HCT116 (cell line): ENCODE measurements at regions not wholly inside any gene's neighbourhood (a gene's known extent, or its start where the extent isn't known, plus 50 kb on each side); places are given as distances from the start of the nearest gene placed in this dataset.

Experiments used
- ATAC-seq: fragments of 200-7000 bp; cut with Tn5 transposase; 2 replicates; pipeline ENCODE4 v1.9.1; 2020; ENCODE audit warnings: mild to moderate bottlenecking, moderate library complexity
- BruUV-seq: library from RNA; stranded (reverse); fragments of 400-500 nt; replicated peaks from 2 replicates; lab custom pipeline; 2021; lab: Mats Ljungman, UMichigan
- CTCF ChIA-PET: fragments of 300-600 bp; sonication (Branson Sonifier 250); formaldehyde crosslinking; loops from one replicate; lab custom pipeline; 2021; ENCODE audit warnings: antibody characterized with exemption; lab: Charles Lee
- POLR2A ChIA-PET: fragments of 300-600, 350-600 bp; sonication (Branson Sonifier 250); formaldehyde crosslinking; loops from one replicate; lab custom pipeline; 2021; ENCODE audit warnings: antibody characterized with exemption; lab: Charles Lee
- RAD21 ChIA-PET, 2 experiments: fragments of 300-600 bp; sonication (Branson Sonifier 250); formaldehyde crosslinking; loops; one replicate each; lab custom pipeline; 2023; ENCODE audit warnings: low total read pairs in 2 of 2; ENCODE audit not compliant: uncharacterized antibody in 2 of 2, unreplicated experiment in 2 of 2, low non-redundant PET in 1 of 2; lab: Charles Lee
- DNase-seq: peaks from one replicate; pipeline ENCODE4 v3.0.0-alpha.2; 2010; ENCODE audit warnings: low read depth, low spot score
- H2AFZ ChIP-seq: fragments of 200-600 bp; shearing (Covaris generic), sonication (generic); 2 replicates; pipeline ENCODE4 v1.6.1; 2017; ENCODE audit warnings: low read depth, mixed run types, mixed read lengths, antibody characterized with exemption, low read length; ENCODE audit not compliant: poor library complexity, severe bottlenecking
- H3K27ac ChIP-seq: 2 replicates; pipeline ENCODE4 v1.5.1; 2012; ENCODE audit warnings: low read depth, low read length
- H3K27me3 ChIP-seq: fragments of 200-600 bp; sonication (generic); 2 replicates; pipeline ENCODE4 v1.6.1; 2016; ENCODE audit warnings: mixed run types, low read length, mixed read lengths; ENCODE audit not compliant: insufficient read depth
- H3K36me3 ChIP-seq, 2 experiments: fragments of 200-500 bp in 1 of 2; fragments of 200-600 bp in 1 of 2; sonication (Bioruptor generic) in 1 of 2; sonication (generic) in 1 of 2; 2 replicates each; pipeline versions ENCODE4 v1.5.1 to v1.6.1; 2014 to 2016; ENCODE audit warnings: low read length in 2 of 2, inconsistent platforms in 1 of 2, mixed read lengths in 1 of 2, mixed run types in 1 of 2; ENCODE audit not compliant: insufficient read depth in 2 of 2, control insufficient read depth in 1 of 2
- H3K4me1 ChIP-seq, 2 experiments: fragments of 200-600 bp in 1 of 2; sonication (generic) in 1 of 2; 2 replicates each; pipeline versions ENCODE4 v1.5.1 to v1.6.1; 2012 to 2017; ENCODE audit warnings: low read length in 2 of 2, inconsistent platforms in 1 of 2, mild to moderate bottlenecking in 1 of 2, mixed read lengths in 1 of 2, mixed run types in 1 of 2, moderate library complexity in 1 of 2; ENCODE audit not compliant: insufficient read depth in 2 of 2, control insufficient read depth in 1 of 2
- H3K4me2 ChIP-seq: fragments of 200-600 bp; sonication (generic); 2 replicates; pipeline ENCODE4 v1.6.1; 2017; ENCODE audit warnings: mixed run types, low read length, mixed read lengths
- H3K4me3 ChIP-seq, 2 experiments: fragments of 200-600 bp in 1 of 2; sonication (generic) in 1 of 2; replicated peaks in 1 of 2; 2 replicates each; pipeline ENCODE4 v1.5.1; 2011 to 2016; ENCODE audit warnings: low read length in 2 of 2, control low read depth in 1 of 2, low read depth in 1 of 2, mild to moderate bottlenecking in 1 of 2, mixed read lengths in 1 of 2, mixed run types in 1 of 2
- H3K79me2 ChIP-seq: fragments of 200-600 bp; sonication (generic); 2 replicates; pipeline ENCODE4 v1.6.1; 2017; ENCODE audit warnings: mild to moderate bottlenecking, mixed run types, low read length, moderate library complexity, mixed read lengths; ENCODE audit not compliant: insufficient read depth
- H3K9ac ChIP-seq: fragments of 200-600 bp; sonication (generic); 2 replicates; pipeline ENCODE4 v1.6.1; 2016; ENCODE audit warnings: low read length, mixed read lengths
- H3K9me2 ChIP-seq: fragments of 200-600 bp; sonication (generic), shearing (Covaris generic); 2 replicates; pipeline ENCODE4 v1.6.1; 2017; ENCODE audit warnings: mixed run types, mild to moderate bottlenecking, moderate library complexity; ENCODE audit not compliant: insufficient read depth
- H3K9me3 ChIP-seq, 2 experiments: fragments of 200-500 bp in 1 of 2; fragments of 200-600 bp in 1 of 2; sonication (Bioruptor generic) in 1 of 2; sonication (generic) in 1 of 2; 2 replicates each; pipeline ENCODE4 v1.6.1; 2014 to 2017; ENCODE audit warnings: low read length in 2 of 2, mixed read lengths in 2 of 2, inconsistent platforms in 1 of 2, low read depth in 1 of 2, mild to moderate bottlenecking in 1 of 2, mixed run types in 1 of 2, moderate library complexity in 1 of 2; ENCODE audit not compliant: control insufficient read depth in 1 of 2, insufficient read depth in 1 of 2
- H4K20me1 ChIP-seq: fragments of 200-600 bp; sonication (generic), shearing (Covaris generic); 2 replicates; pipeline ENCODE4 v1.6.1; 2017; ENCODE audit warnings: mixed run types, mild to moderate bottlenecking, moderate library complexity; ENCODE audit not compliant: insufficient read depth
- CBX3 ChIP-seq: IDR thresholded peaks from 2 replicates; pipeline ENCODE4 v1.6.1; 2012; ENCODE audit warnings: low read depth
- CEBPB ChIP-seq: IDR thresholded peaks from 2 replicates; pipeline ENCODE4 v1.6.1; 2012; ENCODE audit warnings: low read depth
- CTCF ChIP-seq, 3 experiments: fragments of 200-600 bp in 1 of 3; sonication (generic) in 1 of 3; IDR thresholded peaks in 2 of 3; conservative IDR thresholded peaks in 1 of 3; 2 replicates each; pipeline ENCODE4 v1.5.1; 2012 to 2017; ENCODE audit warnings: low read depth in 2 of 3, low read length in 2 of 3, antibody characterized with exemption in 1 of 3, borderline replicate concordance in 1 of 3, control low read depth in 1 of 3, mild to moderate bottlenecking in 1 of 3, mixed read lengths in 1 of 3, mixed run types in 1 of 3, moderate library complexity in 1 of 3; ENCODE audit not compliant: insufficient read depth in 1 of 3
- EGR1 ChIP-seq: IDR thresholded peaks from 2 replicates; pipeline ENCODE4 v1.6.1; 2012; ENCODE audit warnings: low read depth
- ELF1 ChIP-seq: IDR thresholded peaks from 2 replicates; pipeline ENCODE4 v1.6.1; 2012; ENCODE audit warnings: low read depth, borderline replicate concordance
- EZH2phosphoT487 ChIP-seq: fragments of 200-600 bp; IDR thresholded peaks from 2 replicates; pipeline ENCODE4 v1.6.1; 2018; ENCODE audit warnings: antibody characterized with exemption, borderline replicate concordance
- FOSL1 ChIP-seq: IDR thresholded peaks from 2 replicates; pipeline ENCODE4 v1.6.1; 2012; ENCODE audit warnings: low read depth
- JUND ChIP-seq: IDR thresholded peaks from 2 replicates; pipeline ENCODE4 v1.6.1; 2012
- POLR2A ChIP-seq: IDR thresholded peaks from 2 replicates; pipeline ENCODE4 v1.7.0; 2011; ENCODE audit warnings: borderline replicate concordance; ENCODE audit not compliant: insufficient read depth, insufficient read length; ENCODE audit errors: extremely low read depth
- POLR2AphosphoS5 ChIP-seq: IDR thresholded peaks from 2 replicates; pipeline ENCODE4 v1.6.1; 2011; ENCODE audit warnings: mild to moderate bottlenecking, low read depth, low read length, moderate library complexity
- REST ChIP-seq: IDR thresholded peaks from 2 replicates; pipeline ENCODE4 v1.6.1; 2012; ENCODE audit warnings: low read depth
- SP1 ChIP-seq: IDR thresholded peaks from 2 replicates; pipeline ENCODE4 v1.6.1; 2012; ENCODE audit warnings: low read depth
- SRF ChIP-seq: IDR thresholded peaks from 2 replicates; pipeline ENCODE4 v1.6.1; 2012; ENCODE audit warnings: low read depth
- TCF7L2 ChIP-seq: IDR thresholded peaks from 2 replicates; pipeline ENCODE4 v1.7.0; 2011; ENCODE audit warnings: borderline replicate concordance, inconsistent platforms; ENCODE audit not compliant: insufficient read depth, insufficient read length; ENCODE audit errors: extremely low read depth
- YY1 ChIP-seq: IDR thresholded peaks from 2 replicates; pipeline ENCODE4 v1.6.1; 2011; ENCODE audit warnings: low read length, low read depth, moderate library complexity, mild to moderate bottlenecking; ENCODE audit not compliant: insufficient replicate concordance; ENCODE audit errors: extremely low read depth
- ZNF274 ChIP-seq: fragments of 200-500 bp; sonication (Bioruptor generic); IDR thresholded peaks from 2 replicates; pipeline ENCODE4 v1.6.1; 2014; ENCODE audit warnings: mild to moderate bottlenecking, low read depth, low read length, inconsistent platforms
- intact Hi-C: fragments of 100-400 bp; cut with micrococcal nuclease; formaldehyde crosslinking; loops from 2 replicates; pipeline ENCODE4 v1.10.0; 2022

- Histone ChIP-seq H3K4me3 (no peak overlapping the region), H3K27ac (no peak overlapping the region), H3K9me2 (no peaks in the 10 kb centered on the region), H3K9me3 (no peaks in the 10 kb centered on the region), H3K4me1 (no peaks in the 10 kb centered on the region), H3K27me3 (no peaks in the 10 kb centered on the region), H2AFZ (no peak overlapping the region), H4K20me1 (no peaks in the 10 kb centered on the region), H3K9ac (no peak overlapping the region), H3K4me2 (no peak overlapping the region), H3K36me3 (no peaks in the 10 kb centered on the region), H3K79me2 (no peaks in the 10 kb centered on the region)
- TF ChIP-seq EGR1 (no peak), ZNF274 (no peak), SRF (no peak), CEBPB (no peak), FOSL1 (no peak)
- no TSS peak for BruUV-seq
- CTCF ChIA-PET: no interaction called here
- DNase-seq (no peak), ATAC-seq (no peak)
- RAD21 ChIA-PET: no interaction called here
- POLR2A ChIA-PET: no interaction called here
- intact Hi-C loops: no loop called here
These were observed 314.0 kb upstream of the SALL3 start for GRCh38 chr18:78665644-78666043.

GRCh38 chr18:78666666-78667335 is 312.8 kb upstream of the SALL3 start:
- no peak overlapping the region for H2AFZ ChIP-seq
- H3K36me3 ChIP-seq: no peaks in the 10 kb centered on the region
- RAD21 ChIA-PET: no interaction called here
- DNase-seq (no peak), ATAC-seq (no peak)
- no peak overlapping the region for H3K4me2 ChIP-seq
- no peaks in the 10 kb centered on the region for H4K20me1 ChIP-seq
- no peaks in the 10 kb centered on the region for H3K79me2 ChIP-seq
- H3K4me1 ChIP-seq: no peaks in the 10 kb centered on the region
- intact Hi-C loops: no loop called here
- CTCF ChIA-PET: no interaction called here
- POLR2A ChIA-PET: no interaction called here
- H3K27me3 ChIP-seq: no peaks in the 10 kb centered on the region
- H3K9me3 ChIP-seq: no peaks in the 10 kb centered on the region
- no peaks in the 10 kb centered on the region for H3K9me2 ChIP-seq
- H3K27ac ChIP-seq: no peak overlapping the region
- H3K4me3 ChIP-seq: no peak overlapping the region
- BruUV-seq: no TSS peak
- no peak overlapping the region for H3K9ac ChIP-seq
- no peak for TF ChIP-seq EZH2phosphoT487
- no peak for TF ChIP-seq SP1
- no peak for TF ChIP-seq CTCF (IDR thresholded peaks at IDR 0.05 in 2 of 3, conservative IDR thresholded peaks at IDR 0.05 in 1 of 3; ENCODE audit: borderline replicate concordance in 1 of 3, insufficient read depth in 1 of 3, low read depth in 2 of 3, low read length in 2 of 3)
- TF ChIP-seq ZNF274: no peak
- no peak for TF ChIP-seq YY1
- no peak for TF ChIP-seq FOSL1
- TF ChIP-seq EGR1: no peak
- no peak for TF ChIP-seq TCF7L2
- no peak for TF ChIP-seq ELF1
- TF ChIP-seq JUND: no peak
- TF ChIP-seq POLR2AphosphoS5: no peak
- TF ChIP-seq CBX3: no peak
- TF ChIP-seq REST: no peak
- no peak for TF ChIP-seq POLR2A
